ENCODE measurements at regions not wholly inside any gene's neighbourhood (a gene's known extent, or its start where the extent isn't known, plus 50 kb on each side); places are given as distances from the start of the nearest gene placed in this dataset.

GRCh38 chr6:47116086-47116485, 74.0 kb upstream of the ADGRF1 start (continued):
- no peak for TF ChIP-seq PATZ1 (CRISPR knock-in tag; IDR thresholded peaks at IDR 0.05; ENCODE audit: borderline replicate concordance)
- TF ChIP-seq ZNF565 (CRISPR knock-in tag; conservative IDR thresholded peaks at IDR 0.05; ENCODE audit: low read depth) = no peak
- no peak for TF ChIP-seq ZNF8 (CRISPR knock-in tag; IDR thresholded peaks at IDR 0.05)
- TF ChIP-seq TOX (CRISPR knock-in tag; IDR thresholded peaks at IDR 0.05; ENCODE audit: borderline replicate concordance) = no peak
- no peak for TF ChIP-seq PPARA (CRISPR knock-in tag; IDR thresholded peaks at IDR 0.05; ENCODE audit: borderline replicate concordance)
- no peak for TF ChIP-seq OSR1 (CRISPR knock-in tag; IDR thresholded peaks at IDR 0.05)
- no peak for TF ChIP-seq POU6F1 (CRISPR knock-in tag; IDR thresholded peaks at IDR 0.05; ENCODE audit: borderline replicate concordance, low read depth)

- no peak for TF ChIP-seq TSHZ2 (CRISPR knock-in tag; IDR thresholded peaks at IDR 0.05)
- TF ChIP-seq OSR1 (CRISPR knock-in tag; IDR thresholded peaks at IDR 0.05) = no peak
- TF ChIP-seq ZFP3 (CRISPR knock-in tag; IDR thresholded peaks at IDR 0.05) = no peak
- no peak for TF ChIP-seq ESRRG (CRISPR knock-in tag; IDR thresholded peaks at IDR 0.05)
- no peak for TF ChIP-seq BACH2 (CRISPR knock-in tag; IDR thresholded peaks at IDR 0.05; ENCODE audit: borderline replicate concordance)
- no peak for TF ChIP-seq ARNTL (CRISPR knock-in tag; IDR thresholded peaks at IDR 0.05; ENCODE audit: borderline replicate concordance, low read depth)
- no peak for TF ChIP-seq PATZ1 (CRISPR knock-in tag; IDR thresholded peaks at IDR 0.05; ENCODE audit: borderline replicate concordance)
- no peak for TF ChIP-seq ISL1 (CRISPR knock-in tag; IDR thresholded peaks at IDR 0.05)
- no peak for TF ChIP-seq GLIS3 (CRISPR knock-in tag; IDR thresholded peaks at IDR 0.05)
- TF ChIP-seq ZNF565 (CRISPR knock-in tag; conservative IDR thresholded peaks at IDR 0.05; ENCODE audit: low read depth) = no peak
- no peak for TF ChIP-seq ZNF8 (CRISPR knock-in tag; IDR thresholded peaks at IDR 0.05)
- no peak for TF ChIP-seq SNAI2 (CRISPR knock-in tag; IDR thresholded peaks at IDR 0.05)
- no peak for TF ChIP-seq CSRNP3 (CRISPR knock-in tag; IDR thresholded peaks at IDR 0.05)
- TF ChIP-seq PPARA (CRISPR knock-in tag; IDR thresholded peaks at IDR 0.05; ENCODE audit: borderline replicate concordance) = no peak
- TF ChIP-seq POU6F1 (CRISPR knock-in tag; IDR thresholded peaks at IDR 0.05; ENCODE audit: borderline replicate concordance, low read depth) = no peak
- TF ChIP-seq TCF4 (CRISPR knock-in tag; IDR thresholded peaks at IDR 0.05; ENCODE audit: borderline replicate concordance) = no peak
- no peak for TF ChIP-seq CSDC2 (CRISPR knock-in tag; IDR thresholded peaks at IDR 0.05)
- TF ChIP-seq ZC3H10 (CRISPR knock-in tag; IDR thresholded peaks at IDR 0.05) = no peak
- no peak for ATAC-seq
These were observed 72.3 kb upstream of the ADGRF1 start for GRCh38 chr6:47114460-47114859.

Data from SK-N-SH treated with all-trans-retinoic acid at 6 μM for 48 hours (cell line).